ENCODE measurements at regions not wholly inside any gene's neighbourhood (a gene's known extent, or its start where the extent isn't known, plus 50 kb on each side); places are given as distances from the start of the nearest gene placed in this dataset.

DNA sequence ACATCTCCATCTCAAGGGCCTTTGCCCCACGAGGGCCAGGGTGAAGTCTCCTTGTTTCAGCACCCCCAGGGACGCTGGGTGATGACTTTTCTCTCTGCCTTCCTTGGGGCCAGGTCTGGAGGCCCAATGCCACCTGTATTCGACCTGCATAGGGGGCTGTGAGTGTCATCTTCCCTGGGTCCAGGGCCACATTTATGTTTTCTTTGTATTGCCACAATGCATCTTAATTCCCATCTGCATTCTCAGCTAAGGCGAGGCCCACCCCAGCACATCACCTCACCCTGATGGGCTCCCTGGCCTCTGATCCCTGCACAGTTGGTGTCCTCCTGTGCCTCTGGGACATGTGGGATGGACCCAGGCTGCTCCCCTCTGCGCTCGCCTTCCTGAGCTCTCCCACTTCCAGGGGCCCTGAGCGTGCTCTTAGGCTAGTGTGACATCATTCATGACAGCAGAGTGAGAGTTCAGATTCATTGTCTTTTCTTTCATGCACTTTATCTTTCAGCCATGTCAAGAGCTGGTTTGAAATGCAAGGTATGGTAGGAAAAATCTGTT lies 122.0 kb upstream of the COPS8 start:
- H3K4me3 ChIP-seq: no peak overlapping the region
- no peak overlapping the region for H3K27ac ChIP-seq
- TF ChIP-seq, protein P1, sequence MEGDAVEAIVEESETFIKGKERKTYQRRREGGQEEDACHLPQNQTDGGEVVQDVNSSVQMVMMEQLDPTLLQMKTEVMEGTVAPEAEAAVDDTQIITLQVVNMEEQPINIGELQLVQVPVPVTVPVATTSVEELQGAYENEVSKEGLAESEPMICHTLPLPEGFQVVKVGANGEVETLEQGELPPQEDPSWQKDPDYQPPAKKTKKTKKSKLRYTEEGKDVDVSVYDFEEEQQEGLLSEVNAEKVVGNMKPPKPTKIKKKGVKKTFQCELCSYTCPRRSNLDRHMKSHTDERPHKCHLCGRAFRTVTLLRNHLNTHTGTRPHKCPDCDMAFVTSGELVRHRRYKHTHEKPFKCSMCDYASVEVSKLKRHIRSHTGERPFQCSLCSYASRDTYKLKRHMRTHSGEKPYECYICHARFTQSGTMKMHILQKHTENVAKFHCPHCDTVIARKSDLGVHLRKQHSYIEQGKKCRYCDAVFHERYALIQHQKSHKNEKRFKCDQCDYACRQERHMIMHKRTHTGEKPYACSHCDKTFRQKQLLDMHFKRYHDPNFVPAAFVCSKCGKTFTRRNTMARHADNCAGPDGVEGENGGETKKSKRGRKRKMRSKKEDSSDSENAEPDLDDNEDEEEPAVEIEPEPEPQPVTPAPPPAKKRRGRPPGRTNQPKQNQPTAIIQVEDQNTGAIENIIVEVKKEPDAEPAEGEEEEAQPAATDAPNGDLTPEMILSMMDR (IDR thresholded peaks at IDR 0.05): no peak
- no peaks in the 10 kb centered on the region for H3K27me3 ChIP-seq
- intact Hi-C loops (cut with DNase I): no loop called here
- no peak for DNase-seq
- ATAC-seq: no peak
- no peaks in the 10 kb centered on the region for H3K4me1 ChIP-seq
- H3K36me3 ChIP-seq: no peaks in the 10 kb centered on the region
- H3K9me3 ChIP-seq: no peaks in the 10 kb centered on the region

- Histone ChIP-seq H3K36me3 (no peaks in the 10 kb centered on the region), H3K27ac (no peak overlapping the region), H3K4me1 (peaks cover 0 to 4% of the 10 kb centered on the region in 2 donors), H3K27me3 (no peaks in the 10 kb centered on the region), H3K4me3 (no peak overlapping the region), H3K9me3 (no peaks in the 10 kb centered on the region)
- ATAC-seq: no peak
- intact Hi-C loops (cut with DNase I): no loop called here
- DNase-seq: no peak
- TF ChIP-seq, protein P1 (IDR thresholded peaks at IDR 0.05): no peak
Measured at GRCh38 chr2:236964291-236964690, 121.4 kb upstream of the COPS8 start.

DNA sequence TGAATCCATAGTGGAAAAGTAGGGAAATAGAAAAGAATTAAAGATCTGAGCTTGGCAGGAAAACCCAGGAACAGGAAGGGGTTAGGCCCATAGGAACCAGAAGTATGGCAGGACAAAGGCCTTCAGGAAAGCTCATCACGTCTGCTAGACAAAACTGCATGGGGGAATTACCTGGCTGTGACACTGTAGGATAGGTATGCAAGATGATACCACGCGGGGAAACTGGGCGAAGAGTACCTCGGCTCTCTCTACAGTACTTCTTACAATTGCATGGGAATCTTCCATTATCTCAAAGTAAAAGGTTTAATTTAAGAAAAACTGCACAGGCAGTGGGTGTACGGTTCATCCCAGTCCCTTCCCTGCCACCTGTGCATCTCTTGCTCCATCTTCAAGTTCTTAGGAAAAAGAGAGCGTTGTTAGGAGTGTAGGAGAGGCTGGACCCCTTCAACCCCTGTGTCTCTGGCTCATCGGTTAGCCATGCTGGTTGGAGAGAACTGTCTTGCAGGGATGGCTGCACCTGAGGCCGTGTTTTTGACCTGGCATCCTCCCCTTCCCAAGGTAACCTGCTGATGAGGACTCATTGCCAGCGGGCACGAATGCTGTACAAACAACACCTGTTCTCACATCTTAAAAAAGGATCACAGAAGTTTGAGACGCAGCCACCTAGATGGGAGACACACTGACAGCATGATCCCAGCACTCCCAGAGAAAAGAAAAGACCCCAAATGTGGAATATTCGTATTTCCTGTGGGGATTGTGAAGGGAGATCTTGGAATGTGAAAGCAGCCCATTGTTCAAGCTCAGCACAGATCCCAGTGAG lies 120.5 kb upstream of the COPS8 start:
- H3K9me3 ChIP-seq: no peaks in the 10 kb centered on the region
- no peak overlapping the region for H3K27ac ChIP-seq
- DNase-seq (no peak), ATAC-seq (no peak)
- no peaks in the 10 kb centered on the region for H3K27me3 ChIP-seq
- intact Hi-C loops (cut with DNase I): no loop called here
- H3K4me1 ChIP-seq: peaks cover 0 to 5% of the 10 kb centered on the region in 2 donors
- H3K4me3 ChIP-seq: no peak overlapping the region
- no peaks in the 10 kb centered on the region for H3K36me3 ChIP-seq
- TF ChIP-seq, protein P1 (IDR thresholded peaks at IDR 0.05): no peak

DNA sequence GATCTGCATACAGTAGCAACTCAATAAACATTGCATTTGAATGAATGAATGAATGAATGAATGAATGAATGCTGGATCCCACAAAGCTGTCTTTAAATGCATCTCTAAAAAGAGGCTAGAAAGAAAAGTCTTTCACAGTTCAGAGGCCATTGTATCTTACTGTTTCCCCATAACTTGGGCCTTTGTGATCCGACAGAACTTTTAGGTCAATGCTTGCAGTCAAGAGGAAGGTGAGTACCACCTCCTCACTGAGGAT lies 119.9 kb upstream of the COPS8 start:
- no peaks in the 10 kb centered on the region for H3K9me3 ChIP-seq
- H3K36me3 ChIP-seq: no peaks in the 10 kb centered on the region
- no peaks in the 10 kb centered on the region for H3K27me3 ChIP-seq
- peaks cover under 1 to 11% of the 10 kb centered on the region in 2 donors for H3K4me1 ChIP-seq
- no peak overlapping the region for H3K4me3 ChIP-seq
- no peak overlapping the region for H3K27ac ChIP-seq
- TF ChIP-seq, protein P1 (IDR thresholded peaks at IDR 0.05): no peak
- no peak for DNase-seq
- no peak for ATAC-seq
- intact Hi-C loops (cut with DNase I): no loop called here

GRCh38 chr2:236967499-236967783 lies 118.2 kb upstream of the COPS8 start:
- H3K27me3 ChIP-seq: no peaks in the 10 kb centered on the region
- no peaks in the 10 kb centered on the region for H3K36me3 ChIP-seq
- no peak for DNase-seq
- H3K4me1 ChIP-seq: peaks cover 7 to 27% of the 10 kb centered on the region in 2 donors
- intact Hi-C loops (cut with DNase I): no loop called here
- no peaks in the 10 kb centered on the region for H3K9me3 ChIP-seq
- TF ChIP-seq, protein P1 (IDR thresholded peaks at IDR 0.05): no peak
- no peak overlapping the region for H3K27ac ChIP-seq
- no peak for ATAC-seq
- no peak overlapping the region for H3K4me3 ChIP-seq

Data from left lung (tissue), 4 donors.